Testis (tissue), 2 donors: ENCODE measurements at regions not wholly inside any gene's neighbourhood (a gene's known extent, or its start where the extent isn't known, plus 50 kb on each side); places are given as distances from the start of the nearest gene placed in this dataset.
"Not testable (repeated sequence)": the region's sequence is repeated elsewhere in the genome, so short reads cannot be mapped to it uniquely, and the experiment has no call there.

Source experiments
- POLR2A ChIP-seq: fragments of 450-650 bp; IDR thresholded peaks from one replicate; pipeline ENCODE4 v1.6.1; 2017; ENCODE audit warnings: antibody characterized with exemption, mild to moderate bottlenecking, moderate library complexity
- TF ChIP-seq, protein P1 (sequence below), 3 experiments: fragments of 450-650 bp in 2 of 3; fragments of 200-600 bp in 1 of 3; sonication (generic) in 1 of 3; IDR thresholded peaks; one replicate each; pipeline ENCODE4 v1.5.1; 2016 to 2019; ENCODE audit warnings: antibody characterized with exemption in 3 of 3, mild to moderate bottlenecking in 2 of 3, moderate library complexity in 1 of 3

GRCh38 chr18:30772170-30772569 is 270.4 kb downstream of the DSC3 start:
- TF ChIP-seq, protein P1, sequence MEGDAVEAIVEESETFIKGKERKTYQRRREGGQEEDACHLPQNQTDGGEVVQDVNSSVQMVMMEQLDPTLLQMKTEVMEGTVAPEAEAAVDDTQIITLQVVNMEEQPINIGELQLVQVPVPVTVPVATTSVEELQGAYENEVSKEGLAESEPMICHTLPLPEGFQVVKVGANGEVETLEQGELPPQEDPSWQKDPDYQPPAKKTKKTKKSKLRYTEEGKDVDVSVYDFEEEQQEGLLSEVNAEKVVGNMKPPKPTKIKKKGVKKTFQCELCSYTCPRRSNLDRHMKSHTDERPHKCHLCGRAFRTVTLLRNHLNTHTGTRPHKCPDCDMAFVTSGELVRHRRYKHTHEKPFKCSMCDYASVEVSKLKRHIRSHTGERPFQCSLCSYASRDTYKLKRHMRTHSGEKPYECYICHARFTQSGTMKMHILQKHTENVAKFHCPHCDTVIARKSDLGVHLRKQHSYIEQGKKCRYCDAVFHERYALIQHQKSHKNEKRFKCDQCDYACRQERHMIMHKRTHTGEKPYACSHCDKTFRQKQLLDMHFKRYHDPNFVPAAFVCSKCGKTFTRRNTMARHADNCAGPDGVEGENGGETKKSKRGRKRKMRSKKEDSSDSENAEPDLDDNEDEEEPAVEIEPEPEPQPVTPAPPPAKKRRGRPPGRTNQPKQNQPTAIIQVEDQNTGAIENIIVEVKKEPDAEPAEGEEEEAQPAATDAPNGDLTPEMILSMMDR (IDR thresholded peaks at IDR 0.05) = not testable (repeated sequence)
- not testable (repeated sequence) for TF ChIP-seq POLR2A
